ENCODE measurements at regions not wholly inside any gene's neighbourhood (a gene's known extent, or its start where the extent isn't known, plus 50 kb on each side); places are given as distances from the start of the nearest gene placed in this dataset.

DNA sequence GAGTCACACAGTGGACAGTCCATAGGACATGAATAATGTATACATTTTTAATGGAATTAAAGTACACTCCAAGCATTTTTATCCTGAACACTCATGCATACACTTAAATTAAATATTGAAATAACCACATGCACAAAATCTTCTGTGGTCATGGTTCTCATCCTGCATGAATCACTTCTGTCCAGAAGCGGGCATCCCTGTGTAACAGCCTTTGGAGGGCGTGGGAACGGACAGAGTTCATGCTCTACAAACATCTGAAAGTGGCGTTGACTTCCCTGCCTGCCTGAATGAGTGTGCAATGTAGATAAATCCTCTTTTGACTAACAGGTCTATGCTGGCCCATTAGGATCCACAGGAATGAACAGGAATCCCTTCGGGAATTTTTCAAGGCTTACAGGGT is 780.2 kb downstream of the BRD1 start:
- TF ChIP-seq ISL1 (CRISPR knock-in tag; IDR thresholded peaks at IDR 0.05) (no peak), PPARA (CRISPR knock-in tag; IDR thresholded peaks at IDR 0.05; ENCODE audit: borderline replicate concordance) (no peak)

Data from SK-N-SH treated with all-trans-retinoic acid at 6 μM for 48 hours (cell line).